Panc1 (cell line): ENCODE measurements at regions not wholly inside any gene's neighbourhood (a gene's known extent, or its start where the extent isn't known, plus 50 kb on each side); places are given as distances from the start of the nearest gene placed in this dataset.

Experiments used
- ATAC-seq: fragments of 200-7000 bp; cut with Tn5 transposase; 2 replicates; pipeline ENCODE4 v1.9.1; 2020; ENCODE audit warnings: mild to moderate bottlenecking, moderate library complexity
- BruUV-seq: library from RNA; stranded (reverse); fragments of 400-500 nt; replicated peaks from 2 replicates; lab custom pipeline; 2021; lab: Mats Ljungman, UMichigan
- CTCF ChIA-PET: fragments of 300-600 bp; sonication (Branson Sonifier 250); formaldehyde crosslinking; loops from one replicate; lab custom pipeline; 2022; ENCODE audit warnings: antibody characterized with exemption; lab: Charles Lee
- POLR2A ChIA-PET: fragments of 300-600 bp; sonication (Branson Sonifier 250); formaldehyde crosslinking; loops from one replicate; lab custom pipeline; 2022; ENCODE audit warnings: antibody characterized with exemption; lab: Charles Lee
- DNase-seq: peaks from one replicate; pipeline ENCODE4 v3.0.0-alpha.2; 2010; ENCODE audit warnings: low read depth, low spot score
- H3K27ac ChIP-seq: 2 replicates; pipeline ENCODE4 v1.5.1; 2011; ENCODE audit warnings: mild to moderate bottlenecking, low read length, inconsistent platforms
- H3K27me3 ChIP-seq: fragments of 200-500 bp; sonication (Bioruptor generic); 2 replicates; pipeline ENCODE4 v1.6.0; 2014; ENCODE audit warnings: low read length, inconsistent platforms; ENCODE audit not compliant: control insufficient read depth, insufficient read depth
- H3K36me3 ChIP-seq: fragments of 200-500 bp; sonication (Bioruptor generic); 2 replicates; pipeline ENCODE4 v1.5.1; 2014; ENCODE audit warnings: inconsistent platforms, mild to moderate bottlenecking, low read length, moderate library complexity; ENCODE audit not compliant: control insufficient read depth, insufficient read depth
- H3K4me1 ChIP-seq: 2 replicates; pipeline ENCODE4 v1.5.1; 2011; ENCODE audit warnings: inconsistent platforms, mild to moderate bottlenecking, low read length, moderate library complexity; ENCODE audit not compliant: control insufficient read depth, insufficient read depth
- H3K4me3 ChIP-seq, 2 experiments: 2 replicates each; pipeline ENCODE4 v1.5.1; 2011 to 2012; ENCODE audit warnings: low read depth in 2 of 2, low read length in 2 of 2, mild to moderate bottlenecking in 2 of 2, inconsistent platforms in 1 of 2, moderate library complexity in 1 of 2
- H3K9me3 ChIP-seq: fragments of 200-500 bp; sonication (Bioruptor generic); 2 replicates; pipeline ENCODE4 v1.5.1; 2014; ENCODE audit warnings: low read depth, mild to moderate bottlenecking, inconsistent platforms, low read length, moderate library complexity; ENCODE audit not compliant: control insufficient read depth, insufficient read depth
- CTCF ChIP-seq: fragments of 450-650 bp; IDR thresholded peaks from 2 replicates; pipeline ENCODE4 v1.5.1; 2017; ENCODE audit warnings: mild to moderate bottlenecking
- POLR2AphosphoS5 ChIP-seq: IDR thresholded peaks from 2 replicates; pipeline ENCODE4 v1.6.1; 2012; ENCODE audit warnings: mild to moderate bottlenecking, low read depth, low read length, moderate library complexity
- REST ChIP-seq, 2 experiments: IDR thresholded peaks; 2 replicates each; pipeline ENCODE4 v1.6.1; 2011 to 2012; ENCODE audit warnings: low read depth in 2 of 2, control low read depth in 1 of 2, low read length in 1 of 2, mild to moderate bottlenecking in 1 of 2, moderate library complexity in 1 of 2; ENCODE audit not compliant: insufficient read depth in 1 of 2
- SIN3A ChIP-seq: IDR thresholded peaks from 2 replicates; pipeline ENCODE4 v1.6.1; 2012; ENCODE audit warnings: low read depth, mild to moderate bottlenecking, low read length, moderate library complexity, borderline replicate concordance; ENCODE audit not compliant: insufficient read depth
- TCF7L2 ChIP-seq: IDR thresholded peaks from 2 replicates; pipeline ENCODE4 v1.6.1; 2011; ENCODE audit warnings: mild to moderate bottlenecking, low read depth, low read length, inconsistent platforms
- in situ Hi-C: cut with HindIII; loops from 2 replicates; pipeline ENCODE4 v1.10.0; 2016; ENCODE audit warnings: low sequenced_read_pairs, low pct_unique_long_range_greater_than_20kb
- intact Hi-C: fragments of 100-400 bp; cut with micrococcal nuclease; formaldehyde crosslinking; loops from one replicate; pipeline ENCODE4 v1.10.0; 2022; ENCODE audit not compliant: unreplicated experiment

- Histone ChIP-seq H3K4me1 (peaks cover 9% of the 10 kb centered on the region), H3K27ac (no peak overlapping the region), H3K9me3 (no peaks in the 10 kb centered on the region), H3K36me3 (no peaks in the 10 kb centered on the region), H3K4me3 (no peak overlapping the region), H3K27me3 (no peaks in the 10 kb centered on the region)
- in situ Hi-C loops (no loop called here), intact Hi-C loops (no loop called here)
- POLR2A ChIA-PET = interaction anchor here (0.6 kb wide), 1 partner anchor 83 kb away, joined by 15 read pairs; no protein-coding TSS in a partner anchor
- TF ChIP-seq POLR2AphosphoS5 (no peak), SIN3A (no peak), TCF7L2 (no peak), REST (IDR thresholded peaks at IDR 0.05; ENCODE audit: insufficient read depth in 1 of 2, low read depth in 2 of 2, low read length in 1 of 2) (no peak), CTCF (no peak)
- ATAC-seq (no peak), DNase-seq (no peak)
- CTCF ChIA-PET = no interaction called here
- no TSS peak for BruUV-seq
Observed at GRCh38 chr3:134425943-134426342, 51.7 kb upstream of the AMOTL2 start.
